Left lung (tissue), 4 donors: ENCODE measurements at regions not wholly inside any gene's neighbourhood (a gene's known extent, or its start where the extent isn't known, plus 50 kb on each side); places are given as distances from the start of the nearest gene placed in this dataset.

Experiments
- ATAC-seq: fragments of 200-7000 bp; cut with Tn5 transposase; one replicate; pipeline ENCODE4 v1.9.1; 2020; ENCODE audit warnings: moderate library complexity
- DNase-seq, 4 donors: peaks; one replicate each; pipeline ENCODE4 v3.0.0-alpha.2; 2013 to 2020
- H3K27ac ChIP-seq, 2 donors: fragments of 200-600 bp; sonication (generic) in 1 of 2; one replicate each; pipeline versions ENCODE4 v1.5.0 to v1.8.0; 2020 to 2021
- H3K27me3 ChIP-seq, 2 donors: fragments of 200-600 bp; sonication (generic) in 1 of 2; one replicate each; pipeline versions ENCODE4 v1.5.0 to v1.8.0; 2020 to 2021
- H3K36me3 ChIP-seq, 2 donors: fragments of 200-600 bp; sonication (generic) in 1 of 2; one replicate each; pipeline versions ENCODE4 v1.5.0 to v1.8.0; 2020 to 2021
- H3K4me1 ChIP-seq, 2 donors: fragments of 200-600 bp; one replicate each; pipeline ENCODE4 v1.8.0; 2021
- H3K4me3 ChIP-seq, 2 donors: fragments of 200-600 bp; sonication (generic) in 1 of 2; one replicate each; pipeline versions ENCODE4 v1.5.0 to v1.8.0; 2020 to 2021; ENCODE audit warnings: mild to moderate bottlenecking in 1 of 2
- H3K9me3 ChIP-seq, 2 donors: fragments of 200-600 bp; sonication (generic) in 1 of 2; one replicate each; pipeline versions ENCODE4 v1.5.0 to v1.8.0; 2020 to 2021
- CTCF ChIP-seq, 2 donors: fragments of 200-600 bp; sonication (generic) in 1 of 2; IDR thresholded peaks; one replicate each; pipeline versions ENCODE4 v1.5.0 to v1.8.0; 2021; ENCODE audit warnings: antibody characterized with exemption in 2 of 2
- intact Hi-C, 2 donors: fragments of 100-400 bp; cut with DNase I; formaldehyde crosslinking; loops; one replicate each; pipeline versions ENCODE4 v1.11.2 to v1.14.2; 2022
- donor health status: DM: no; HTN: yes; CAD: no.
- donor health status: DM: no; HTN: no; CAD: no.

- Histone ChIP-seq H3K27me3 (no peaks in the 10 kb centered on the region), H3K4me1 (no peaks in the 10 kb centered on the region), H3K9me3 (peaks cover 0 to 3% of the 10 kb centered on the region in 2 donors), H3K27ac (no peak overlapping the region), H3K36me3 (no peaks in the 10 kb centered on the region), H3K4me3 (no peak overlapping the region)
- intact Hi-C loops, result no loop called here
- no peak for DNase-seq
- no peak for ATAC-seq
- no peak for TF ChIP-seq CTCF (IDR thresholded peaks at IDR 0.05)
Observed at GRCh38 chr13:86383151-86383550, 583.9 kb upstream of the SLITRK6 start.

- H3K27ac ChIP-seq, result no peak overlapping the region
- no peak overlapping the region for H3K4me3 ChIP-seq
- intact Hi-C loops, result no loop called here
- no peak for TF ChIP-seq CTCF (IDR thresholded peaks at IDR 0.05)
- DNase-seq (no peak), ATAC-seq (no peak)
- H3K27me3 ChIP-seq, result no peaks in the 10 kb centered on the region
- H3K4me1 ChIP-seq, result no peaks in the 10 kb centered on the region
- no peaks in the 10 kb centered on the region for H3K36me3 ChIP-seq
- peaks cover 0 to 2% of the 10 kb centered on the region in 2 donors for H3K9me3 ChIP-seq
Observed at GRCh38 chr13:86383561-86383960, 584.3 kb upstream of the SLITRK6 start.

DNA sequence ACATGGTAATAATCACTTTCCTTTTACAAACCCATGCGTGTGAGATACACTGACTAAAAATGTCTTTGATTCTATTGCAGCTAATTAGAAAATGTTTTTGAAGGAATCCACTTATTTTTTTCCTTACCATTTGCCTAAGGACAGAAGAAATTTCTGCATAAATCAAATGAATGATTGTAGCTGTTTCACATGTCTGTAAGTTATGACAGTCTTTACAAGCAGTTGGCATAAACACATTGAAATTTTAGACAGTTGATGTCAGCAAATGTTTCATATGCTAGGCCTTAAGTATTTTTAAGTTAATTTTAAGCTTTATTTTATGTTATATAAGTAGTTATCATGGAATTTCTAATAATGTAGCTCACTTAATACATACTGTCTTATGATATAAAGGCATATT lies 598.4 kb upstream of the SLITRK6 start:
- no peak overlapping the region for H3K4me3 ChIP-seq
- H3K9me3 ChIP-seq, result no peaks in the 10 kb centered on the region
- no peaks in the 10 kb centered on the region for H3K27me3 ChIP-seq
- DNase-seq (no peak), ATAC-seq (no peak)
- H3K4me1 ChIP-seq, result no peaks in the 10 kb centered on the region
- H3K36me3 ChIP-seq, result no peaks in the 10 kb centered on the region
- H3K27ac ChIP-seq, result no peak overlapping the region
- no peak for TF ChIP-seq CTCF (IDR thresholded peaks at IDR 0.05)
- intact Hi-C loops, result no loop called here

- Histone ChIP-seq H3K4me1 (no peaks in the 10 kb centered on the region), H3K36me3 (no peaks in the 10 kb centered on the region), H3K27ac (no peak overlapping the region), H3K9me3 (no peaks in the 10 kb centered on the region), H3K4me3 (no peak overlapping the region), H3K27me3 (no peaks in the 10 kb centered on the region)
- intact Hi-C loops, result no loop called here
- no peak for DNase-seq
- no peak for ATAC-seq
- no peak for TF ChIP-seq CTCF (IDR thresholded peaks at IDR 0.05)
Observed at GRCh38 chr13:86399572-86399971, 600.4 kb upstream of the SLITRK6 start.

- no peaks in the 10 kb centered on the region for H3K36me3 ChIP-seq
- no peaks in the 10 kb centered on the region for H3K4me1 ChIP-seq
- intact Hi-C loops, result no loop called here
- TF ChIP-seq CTCF (IDR thresholded peaks at IDR 0.05), result no peak
- ATAC-seq, result no peak
- no peaks in the 10 kb centered on the region for H3K9me3 ChIP-seq
- no peak overlapping the region for H3K27ac ChIP-seq
- H3K27me3 ChIP-seq, result no peaks in the 10 kb centered on the region
- no peak for DNase-seq
- no peak overlapping the region for H3K4me3 ChIP-seq
Observed at GRCh38 chr13:86402500-86402899, 603.3 kb upstream of the SLITRK6 start.
